AG04450 (cell line): ENCODE measurements at regions not wholly inside any gene's neighbourhood (a gene's known extent, or its start where the extent isn't known, plus 50 kb on each side); places are given as distances from the start of the nearest gene placed in this dataset.
"Not testable (repeated sequence)": the region's sequence is repeated elsewhere in the genome, so short reads cannot be mapped to it uniquely, and the experiment has no call there.

Source experiments
- CTCF ChIA-PET: fragments of 300-600, 350-600 bp; formaldehyde crosslinking; extraction: SDS; loops from one replicate; lab custom pipeline; 2022; ENCODE audit warnings: antibody characterized with exemption, inconsistent platforms; lab: Charles Lee
- POLR2A ChIA-PET: fragments of 350-600 bp; formaldehyde crosslinking; extraction: SDS; loops from one replicate; lab custom pipeline; 2021; ENCODE audit warnings: antibody characterized with exemption, inconsistent platforms; lab: Yijun Ruan, JAX
- DNase-seq: peaks from one replicate; pipeline ENCODE4 v3.0.0-alpha.2; 2011; ENCODE audit warnings: low read depth, low spot score
- H3K27ac ChIP-seq: one replicate; pipeline ENCODE4 v1.5.1; 2012; ENCODE audit warnings: low read depth, low read length, control low read depth
- H3K27me3 ChIP-seq: one replicate; pipeline ENCODE4 v1.6.0; 2012; ENCODE audit warnings: low read length; ENCODE audit not compliant: control insufficient read depth, insufficient read depth
- H3K4me3 ChIP-seq: 2 replicates; pipeline ENCODE4 v1.5.1; 2011; ENCODE audit warnings: mild to moderate bottlenecking, low read depth, low read length, control low read depth
- H3K9me3 ChIP-seq: 2 replicates; pipeline ENCODE4 v1.5.1; 2012; ENCODE audit warnings: low read length; ENCODE audit not compliant: control insufficient read depth, insufficient read depth
- TF ChIP-seq, protein P1 (sequence below): IDR thresholded peaks from 2 replicates; pipeline ENCODE4 v1.5.1; 2011; ENCODE audit warnings: low read depth, low read length, control low read depth, inconsistent platforms

GRCh38 chr12:114834621-114835020 is 150.6 kb upstream of the TBX3 start:
- TF ChIP-seq, protein P1, sequence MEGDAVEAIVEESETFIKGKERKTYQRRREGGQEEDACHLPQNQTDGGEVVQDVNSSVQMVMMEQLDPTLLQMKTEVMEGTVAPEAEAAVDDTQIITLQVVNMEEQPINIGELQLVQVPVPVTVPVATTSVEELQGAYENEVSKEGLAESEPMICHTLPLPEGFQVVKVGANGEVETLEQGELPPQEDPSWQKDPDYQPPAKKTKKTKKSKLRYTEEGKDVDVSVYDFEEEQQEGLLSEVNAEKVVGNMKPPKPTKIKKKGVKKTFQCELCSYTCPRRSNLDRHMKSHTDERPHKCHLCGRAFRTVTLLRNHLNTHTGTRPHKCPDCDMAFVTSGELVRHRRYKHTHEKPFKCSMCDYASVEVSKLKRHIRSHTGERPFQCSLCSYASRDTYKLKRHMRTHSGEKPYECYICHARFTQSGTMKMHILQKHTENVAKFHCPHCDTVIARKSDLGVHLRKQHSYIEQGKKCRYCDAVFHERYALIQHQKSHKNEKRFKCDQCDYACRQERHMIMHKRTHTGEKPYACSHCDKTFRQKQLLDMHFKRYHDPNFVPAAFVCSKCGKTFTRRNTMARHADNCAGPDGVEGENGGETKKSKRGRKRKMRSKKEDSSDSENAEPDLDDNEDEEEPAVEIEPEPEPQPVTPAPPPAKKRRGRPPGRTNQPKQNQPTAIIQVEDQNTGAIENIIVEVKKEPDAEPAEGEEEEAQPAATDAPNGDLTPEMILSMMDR: no peak
- H3K4me3 ChIP-seq: no peak overlapping the region
- no peaks in the 10 kb centered on the region for H3K27me3 ChIP-seq
- H3K9me3 ChIP-seq: peaks cover 6% of the 10 kb centered on the region
- ChIA-PET CTCF (no interaction called here), POLR2A (interaction anchor here (0.5 to 1.5 kb wide), 5 partner anchors 22 to 1648 kb away, joined by 3 to 4 read pairs (median 3); partner anchors contain the start of gene TBX3)
- no peak for DNase-seq
- H3K27ac ChIP-seq: peak overlapping the region; percentile 85

DNA sequence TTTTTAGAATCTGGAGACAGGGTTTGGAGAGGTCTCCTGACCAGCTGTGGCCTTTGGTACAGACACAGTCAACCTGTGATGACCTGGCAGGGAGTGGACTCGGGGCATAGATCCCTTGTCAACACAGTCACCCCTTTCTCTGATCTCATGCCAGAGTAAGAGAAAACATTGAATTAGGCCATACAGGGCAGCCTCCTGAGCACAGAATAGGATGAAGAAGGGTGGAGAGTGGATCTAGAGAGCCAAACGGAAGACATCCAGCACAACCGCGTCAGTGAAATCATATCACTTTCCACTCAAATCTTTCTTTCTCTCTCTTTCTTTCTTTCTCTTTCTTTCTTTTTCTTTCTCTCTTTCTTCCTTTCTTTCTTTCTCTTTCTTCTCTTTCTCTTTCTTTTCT is 145.9 kb upstream of the TBX3 start:
- ChIA-PET POLR2A (no interaction called here), CTCF (no interaction called here)
- no peaks in the 10 kb centered on the region for H3K27me3 ChIP-seq
- DNase-seq: no peak
- H3K4me3 ChIP-seq: no peak overlapping the region
- no peak overlapping the region for H3K27ac ChIP-seq
- TF ChIP-seq, protein P1: no peak
- H3K9me3 ChIP-seq: no peaks in the 10 kb centered on the region

DNA sequence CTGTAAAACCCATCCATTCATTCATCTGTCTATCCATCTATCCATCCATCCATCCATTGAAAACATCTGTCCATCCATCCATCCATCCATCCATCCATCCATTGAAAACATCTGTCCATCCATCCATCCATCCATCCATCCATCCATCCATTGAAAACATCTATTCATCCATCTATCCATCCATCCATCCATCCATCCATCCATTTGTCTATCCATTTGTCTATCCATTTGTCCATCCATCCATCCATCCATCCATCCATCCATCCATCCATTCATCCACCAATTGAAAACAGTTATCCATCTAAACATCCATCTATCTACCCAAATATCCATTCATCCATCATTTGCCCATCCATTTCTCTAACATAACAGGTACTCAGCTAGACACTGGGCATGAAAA is 145.3 kb upstream of the TBX3 start:
- H3K27me3 ChIP-seq, DNase-seq, H3K27ac ChIP-seq, H3K9me3 ChIP-seq, H3K4me3 ChIP-seq, CTCF ChIA-PET, POLR2A ChIA-PET: not testable (repeated sequence)

DNA sequence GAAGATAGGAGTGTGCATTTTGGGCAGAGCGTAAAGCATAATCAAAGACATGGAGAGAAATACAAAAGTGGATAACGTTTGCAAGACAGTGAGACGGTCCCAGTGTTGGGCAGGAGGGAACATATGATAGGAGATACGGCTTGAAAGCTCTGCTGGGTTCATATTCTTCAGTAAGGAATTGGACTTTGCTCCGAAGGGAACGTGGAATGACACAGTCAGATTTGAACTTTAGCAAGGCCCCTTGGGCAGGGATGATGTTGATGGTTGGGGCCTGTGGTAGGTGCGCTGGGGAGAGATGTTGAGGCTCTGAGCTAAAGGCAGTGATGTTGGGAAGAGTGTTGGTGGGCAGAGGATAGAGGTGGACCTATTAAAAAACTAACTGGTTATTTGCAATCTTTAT is 143.5 kb upstream of the TBX3 start:
- ChIA-PET CTCF (no interaction called here), POLR2A (no interaction called here)
- TF ChIP-seq, protein P1: no peak
- no peak for DNase-seq
- H3K27me3 ChIP-seq: no peaks in the 10 kb centered on the region
- H3K4me3 ChIP-seq: no peak overlapping the region
- no peak overlapping the region for H3K27ac ChIP-seq
- no peaks in the 10 kb centered on the region for H3K9me3 ChIP-seq

DNA sequence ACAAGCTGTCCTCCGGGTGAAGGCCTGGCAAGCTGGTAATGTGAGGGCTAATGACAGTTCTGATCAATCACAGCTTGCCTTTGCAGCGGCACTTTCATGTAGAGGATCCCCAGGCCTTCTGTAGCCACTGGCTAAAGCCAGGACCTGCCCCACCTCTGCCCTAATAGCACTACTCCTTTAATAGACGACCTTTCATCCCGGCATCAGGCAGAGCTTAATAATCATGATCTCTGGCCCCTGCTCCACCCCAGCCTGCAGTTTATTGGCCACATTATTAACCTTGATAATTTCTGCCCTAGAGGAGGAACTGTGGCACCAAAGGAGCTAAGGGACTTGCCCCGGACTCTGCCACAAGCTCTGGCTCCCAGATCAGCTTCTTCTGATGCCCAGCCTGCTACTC is 142.3 kb upstream of the TBX3 start:
- CTCF ChIA-PET: no interaction called here
- Histone ChIP-seq H3K27me3 (no peaks in the 10 kb centered on the region), H3K9me3 (no peaks in the 10 kb centered on the region), H3K27ac (no peak overlapping the region), H3K4me3 (no peak overlapping the region)
- POLR2A ChIA-PET: no interaction called here
- TF ChIP-seq, protein P1: no peak
- DNase-seq: no peak

- Histone ChIP-seq H3K9me3 (no peaks in the 10 kb centered on the region), H3K27ac (no peak overlapping the region), H3K27me3 (no peaks in the 10 kb centered on the region), H3K4me3 (no peak overlapping the region)
- ChIA-PET POLR2A (no interaction called here), CTCF (interaction anchor here (3.3 kb wide), 1 partner anchor 139 kb away, joined by 7 read pairs; the partner anchor contains the start of gene TBX3)
- DNase-seq: no peak
- TF ChIP-seq, protein P1: no peak
Observed at GRCh38 chr12:114823724-114824123, 139.7 kb upstream of the TBX3 start.
